Mesendoderm (in vitro differentiated cells): ENCODE measurements at regions not wholly inside any gene's neighbourhood (a gene's known extent, or its start where the extent isn't known, plus 50 kb on each side); places are given as distances from the start of the nearest gene placed in this dataset.

Experiments used
- DNase-seq: peaks from one replicate; pipeline ENCODE4 v3.0.0; 2013
- H2AK5ac ChIP-seq: 2 replicates; pipeline ENCODE4 v1.6.1; 2013; ENCODE audit warnings: low read length, inconsistent platforms
- H2BK120ac ChIP-seq: 2 replicates; pipeline ENCODE4 v1.6.1; 2013; ENCODE audit warnings: low read depth, mild to moderate bottlenecking, low read length, moderate library complexity, mixed read lengths
- H2BK15ac ChIP-seq: replicated peaks from 2 replicates; pipeline ENCODE4 v1.6.1; 2013; ENCODE audit warnings: low read depth, mild to moderate bottlenecking, moderate library complexity
- H2BK5ac ChIP-seq: 2 replicates; pipeline ENCODE4 v1.6.1; 2013; ENCODE audit warnings: low read length, inconsistent platforms
- H3K18ac ChIP-seq: 2 replicates; pipeline ENCODE4 v1.6.1; 2013; ENCODE audit warnings: mild to moderate bottlenecking, low read length, mixed read lengths
- H3K23ac ChIP-seq: one replicate; pipeline ENCODE4 v1.6.1; 2013; ENCODE audit warnings: low read length
- H3K27ac ChIP-seq: 2 replicates; pipeline ENCODE4 v1.5.1; 2013; ENCODE audit warnings: low read depth, mild to moderate bottlenecking, inconsistent platforms, low read length, moderate library complexity
- H3K27me3 ChIP-seq: 2 replicates; pipeline ENCODE4 v1.6.1; 2013; ENCODE audit warnings: low read length, control low read depth, mild to moderate bottlenecking, inconsistent platforms; ENCODE audit not compliant: insufficient read depth, poor library complexity
- H3K36me3 ChIP-seq: 2 replicates; pipeline ENCODE4 v1.6.1; 2013; ENCODE audit warnings: low read length, inconsistent platforms; ENCODE audit not compliant: control insufficient read depth, insufficient read depth
- H3K4ac ChIP-seq: one replicate; pipeline ENCODE4 v1.6.1; 2013; ENCODE audit warnings: low read depth, mild to moderate bottlenecking, low read length, moderate library complexity
- H3K4me1 ChIP-seq: 2 replicates; pipeline ENCODE4 v1.6.1; 2013; ENCODE audit warnings: low read depth, low read length, inconsistent platforms; ENCODE audit not compliant: control insufficient read depth
- H3K4me2 ChIP-seq: 2 replicates; pipeline ENCODE4 v1.6.1; 2013; ENCODE audit warnings: low read length
- H3K4me3 ChIP-seq: 2 replicates; pipeline ENCODE4 v1.5.1; 2013; ENCODE audit warnings: mild to moderate bottlenecking, low read length
- H3K56ac ChIP-seq: one replicate; pipeline ENCODE4 v1.6.1; 2013; ENCODE audit warnings: low read length
- H3K79me1 ChIP-seq: 2 replicates; pipeline ENCODE4 v1.6.1; 2013; ENCODE audit warnings: low read length, inconsistent platforms
- H3K79me2 ChIP-seq: 2 replicates; pipeline ENCODE4 v1.6.1; 2013; ENCODE audit warnings: mild to moderate bottlenecking, low read length; ENCODE audit not compliant: control insufficient read depth, insufficient read depth
- H3K9ac ChIP-seq: 2 replicates; pipeline ENCODE4 v1.6.1; 2013; ENCODE audit warnings: low read length, inconsistent platforms
- H4K5ac ChIP-seq: one replicate; pipeline ENCODE4 v1.6.1; 2013; ENCODE audit warnings: low read length
- H4K8ac ChIP-seq: one replicate; pipeline ENCODE4 v1.6.1; 2013; ENCODE audit warnings: low read depth, mild to moderate bottlenecking, control low read depth, low read length, moderate library complexity
- WGBS: extraction: QIAGEN DNeasy Blood & Tissue Kit; methylation state at CpG from one replicate; pipeline ENCODE4 v1.1.7; 2013; ENCODE audit warnings: low lambda C conversion rate, missing lambda C conversion rate; ENCODE audit not compliant: insufficient coverage; ENCODE audit errors: extremely low coverage; 5-methylcytosine and 5-hydroxymethylcytosine counted together

DNA sequence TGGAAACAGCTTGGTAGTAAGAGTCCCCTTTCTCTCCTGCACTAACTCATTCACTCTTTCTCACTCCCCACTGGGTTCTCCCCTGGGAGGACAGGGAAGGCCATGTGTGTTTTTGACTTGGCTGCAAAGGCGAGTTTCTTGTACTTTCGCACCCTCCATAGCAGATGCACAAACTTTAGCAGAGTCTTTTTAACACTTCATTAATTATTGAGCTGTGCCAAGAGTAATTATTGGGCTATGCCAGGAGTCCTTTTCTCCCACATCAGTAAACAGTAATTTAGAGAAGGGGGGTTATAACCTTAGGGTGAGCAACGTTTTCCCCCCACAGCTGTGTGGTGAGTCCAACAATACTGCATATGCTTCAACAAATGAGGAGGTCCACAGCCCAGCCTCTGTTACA is 224.4 kb upstream of the ATP11B start:
- no peak overlapping the region for H4K5ac ChIP-seq
- no peak overlapping the region for H3K4me3 ChIP-seq
- H2BK5ac ChIP-seq = no peak overlapping the region
- no peak overlapping the region for H2BK15ac ChIP-seq
- no peak overlapping the region for H2AK5ac ChIP-seq
- H3K23ac ChIP-seq = no peak overlapping the region
- no peak overlapping the region for H3K4ac ChIP-seq
- H3K9ac ChIP-seq = no peak overlapping the region
- no peak overlapping the region for H3K56ac ChIP-seq
- no peaks in the 10 kb centered on the region for H3K79me1 ChIP-seq
- no peak overlapping the region for H2BK120ac ChIP-seq
- DNase-seq = no peak
- H3K18ac ChIP-seq = no peak overlapping the region
- no peaks in the 10 kb centered on the region for H3K79me2 ChIP-seq
- WGBS = no CpG with 5 or more reads among the region's 3 CpGs
- no peaks in the 10 kb centered on the region for H3K36me3 ChIP-seq
- no peak overlapping the region for H3K4me2 ChIP-seq
- H3K27ac ChIP-seq = no peak overlapping the region
- no peak overlapping the region for H4K8ac ChIP-seq
- H3K27me3 ChIP-seq = no peaks in the 10 kb centered on the region
- no peaks in the 10 kb centered on the region for H3K4me1 ChIP-seq

- Histone ChIP-seq H3K4me3 (no peak overlapping the region), H3K9ac (no peak overlapping the region), H3K56ac (no peak overlapping the region), H2AK5ac (no peak overlapping the region), H2BK15ac (no peak overlapping the region), H4K5ac (no peak overlapping the region), H3K4me2 (no peak overlapping the region), H3K36me3 (no peaks in the 10 kb centered on the region), H3K4ac (no peak overlapping the region), H3K27ac (no peak overlapping the region), H2BK120ac (no peak overlapping the region), H3K18ac (no peak overlapping the region), H3K79me1 (no peaks in the 10 kb centered on the region), H3K79me2 (no peaks in the 10 kb centered on the region), H3K4me1 (no peaks in the 10 kb centered on the region), H3K23ac (no peak overlapping the region), H4K8ac (no peak overlapping the region), H3K27me3 (no peaks in the 10 kb centered on the region), H2BK5ac (no peak overlapping the region)
- no CpG with 5 or more reads among the region's 3 CpGs for WGBS
- DNase-seq = no peak
These were observed 222.2 kb upstream of the ATP11B start for GRCh38 chr3:182570946-182571594.

DNA sequence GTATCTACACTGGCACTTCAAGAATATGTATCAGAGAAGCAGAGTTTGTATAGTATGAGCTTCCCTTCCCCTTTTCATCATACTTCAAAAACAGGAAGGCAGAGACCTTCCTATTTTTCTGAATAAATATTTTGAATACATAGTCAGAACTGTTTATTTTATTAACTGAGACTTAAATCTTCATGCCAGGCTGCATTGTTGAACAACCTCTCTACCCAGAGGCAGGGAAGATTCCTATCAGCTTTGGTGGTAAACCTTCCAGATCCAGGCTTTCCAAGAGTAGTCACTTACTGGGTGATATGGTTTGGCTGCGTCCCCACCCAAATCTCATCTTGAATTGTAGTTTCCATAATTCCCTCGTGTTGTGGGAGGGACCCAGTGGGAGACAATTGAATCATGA is 217.4 kb upstream of the ATP11B start:
- Histone ChIP-seq H4K5ac (no peak overlapping the region), H3K18ac (no peak overlapping the region), H3K4ac (no peak overlapping the region), H3K23ac (no peak overlapping the region), H3K27me3 (no peaks in the 10 kb centered on the region), H3K79me1 (no peaks in the 10 kb centered on the region), H3K4me2 (no peak overlapping the region), H3K79me2 (no peaks in the 10 kb centered on the region), H3K4me1 (no peaks in the 10 kb centered on the region), H3K36me3 (no peaks in the 10 kb centered on the region), H2AK5ac (no peak overlapping the region), H3K4me3 (no peak overlapping the region), H3K56ac (no peak overlapping the region), H3K9ac (no peak overlapping the region), H2BK120ac (no peak overlapping the region), H2BK15ac (no peak overlapping the region), H3K27ac (no peak overlapping the region), H4K8ac (no peak overlapping the region), H2BK5ac (no peak overlapping the region)
- WGBS = no CpG with 5 or more reads among the region's 2 CpGs
- DNase-seq = no peak

DNA sequence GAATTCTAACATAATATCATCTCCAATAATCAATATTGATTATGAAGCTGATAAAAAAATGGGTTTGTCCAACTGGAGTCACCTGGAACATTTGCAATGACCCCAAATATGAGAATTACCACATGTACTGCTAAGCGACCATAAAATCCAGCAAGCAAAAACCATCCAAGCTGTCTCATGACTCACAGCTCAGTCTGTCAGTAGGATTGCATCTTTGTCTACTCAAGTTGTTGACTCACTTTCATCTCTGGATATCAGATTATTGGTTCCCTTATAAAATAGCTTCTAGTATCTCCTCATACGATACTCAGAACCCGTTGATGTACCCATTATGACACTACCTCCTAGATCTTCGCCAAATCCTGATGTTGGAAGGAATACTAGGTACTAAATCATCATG is 209.8 kb upstream of the ATP11B start:
- H3K27ac ChIP-seq = no peak overlapping the region
- no peak overlapping the region for H3K56ac ChIP-seq
- H3K79me1 ChIP-seq = no peaks in the 10 kb centered on the region
- WGBS = no CpG with 5 or more reads among the region's 4 CpGs
- no peak overlapping the region for H2BK15ac ChIP-seq
- no peak overlapping the region for H2BK120ac ChIP-seq
- H2BK5ac ChIP-seq = no peak overlapping the region
- H3K18ac ChIP-seq = no peak overlapping the region
- H3K23ac ChIP-seq = no peak overlapping the region
- no peak overlapping the region for H4K5ac ChIP-seq
- no peak overlapping the region for H3K9ac ChIP-seq
- no peak overlapping the region for H3K4me2 ChIP-seq
- no peak for DNase-seq
- no peak overlapping the region for H3K4ac ChIP-seq
- no peak overlapping the region for H4K8ac ChIP-seq
- H3K4me1 ChIP-seq = no peaks in the 10 kb centered on the region
- H3K27me3 ChIP-seq = no peaks in the 10 kb centered on the region
- H3K36me3 ChIP-seq = no peaks in the 10 kb centered on the region
- no peak overlapping the region for H3K4me3 ChIP-seq
- H3K79me2 ChIP-seq = no peaks in the 10 kb centered on the region
- no peak overlapping the region for H2AK5ac ChIP-seq

GRCh38 chr3:182585532-182586150 is 207.7 kb upstream of the ATP11B start:
- Histone ChIP-seq H3K18ac (no peak overlapping the region), H3K4me2 (no peak overlapping the region), H4K8ac (no peak overlapping the region), H2AK5ac (no peak overlapping the region), H3K36me3 (no peaks in the 10 kb centered on the region), H3K4ac (no peak overlapping the region), H3K4me3 (no peak overlapping the region), H3K4me1 (no peaks in the 10 kb centered on the region), H2BK5ac (no peak overlapping the region), H4K5ac (no peak overlapping the region), H3K27me3 (no peaks in the 10 kb centered on the region), H3K27ac (no peak overlapping the region), H3K79me1 (no peaks in the 10 kb centered on the region), H3K79me2 (no peaks in the 10 kb centered on the region), H3K9ac (no peak overlapping the region), H3K23ac (no peak overlapping the region), H2BK120ac (no peak overlapping the region), H2BK15ac (no peak overlapping the region), H3K56ac (no peak overlapping the region)
- DNase-seq = no peak
- WGBS = no CpG with 5 or more reads among the region's 2 CpGs

GRCh38 chr3:182592747-182593146 is 200.6 kb upstream of the ATP11B start:
- H3K36me3 ChIP-seq = no peaks in the 10 kb centered on the region
- H3K18ac ChIP-seq = no peak overlapping the region
- no peak overlapping the region for H3K4ac ChIP-seq
- no CpG with 5 or more reads among the region's 3 CpGs for WGBS
- no peaks in the 10 kb centered on the region for H3K27me3 ChIP-seq
- no peak overlapping the region for H3K23ac ChIP-seq
- no peak overlapping the region for H4K5ac ChIP-seq
- H2BK15ac ChIP-seq = no peak overlapping the region
- no peak overlapping the region for H3K27ac ChIP-seq
- H3K9ac ChIP-seq = no peak overlapping the region
- DNase-seq = no peak
- no peak overlapping the region for H2AK5ac ChIP-seq
- H3K56ac ChIP-seq = no peak overlapping the region
- no peak overlapping the region for H3K4me2 ChIP-seq
- no peaks in the 10 kb centered on the region for H3K4me1 ChIP-seq
- H2BK5ac ChIP-seq = no peak overlapping the region
- H4K8ac ChIP-seq = no peak overlapping the region
- H3K4me3 ChIP-seq = no peak overlapping the region
- no peaks in the 10 kb centered on the region for H3K79me1 ChIP-seq
- H3K79me2 ChIP-seq = no peaks in the 10 kb centered on the region
- no peak overlapping the region for H2BK120ac ChIP-seq
